H9 (cell line): ENCODE measurements at regions not wholly inside any gene's neighbourhood (a gene's known extent, or its start where the extent isn't known, plus 50 kb on each side); places are given as distances from the start of the nearest gene placed in this dataset.

Source experiments
- DNase-seq: peaks from one replicate; pipeline ENCODE4 v3.0.0-alpha.2; 2017
- H2AFZ ChIP-seq: one replicate; pipeline ENCODE4 v1.6.1; 2013; ENCODE audit warnings: mild to moderate bottlenecking, low read length, control low read depth, moderate library complexity
- H2AK5ac ChIP-seq: 2 replicates; pipeline ENCODE4 v1.6.1; 2013; ENCODE audit warnings: low read length, control low read depth, mixed read lengths; ENCODE audit not compliant: insufficient read length
- H2BK120ac ChIP-seq: one replicate; pipeline ENCODE4 v1.6.1; 2013; ENCODE audit warnings: low read depth, mild to moderate bottlenecking, low read length, control low read depth, inconsistent platforms; ENCODE audit not compliant: poor library complexity, severe bottlenecking
- H2BK12ac ChIP-seq: 2 replicates; pipeline ENCODE4 v1.6.1; 2013; ENCODE audit warnings: low read length, control low read depth, mixed read lengths, low read depth; ENCODE audit not compliant: insufficient read length
- H2BK15ac ChIP-seq: 2 replicates; pipeline ENCODE4 v1.6.1; 2013; ENCODE audit warnings: low read depth, low read length, control low read depth
- H2BK20ac ChIP-seq: one replicate; pipeline ENCODE4 v1.6.1; 2013; ENCODE audit warnings: low read depth, mild to moderate bottlenecking, low read length, control low read depth, inconsistent platforms; ENCODE audit not compliant: poor library complexity, severe bottlenecking
- H2BK5ac ChIP-seq: 2 replicates; pipeline ENCODE4 v1.6.1; 2013; ENCODE audit warnings: low read length, control low read depth, mixed read lengths; ENCODE audit not compliant: insufficient read length
- H3K14ac ChIP-seq: 2 replicates; pipeline ENCODE4 v1.6.1; 2013; ENCODE audit warnings: low read length, control low read depth; ENCODE audit not compliant: insufficient read depth
- H3K18ac ChIP-seq: 2 replicates; pipeline ENCODE4 v1.6.1; 2013; ENCODE audit warnings: low read depth, mild to moderate bottlenecking, mixed read lengths, low read length, control low read depth; ENCODE audit not compliant: insufficient read length
- H3K23ac ChIP-seq: 2 replicates; pipeline ENCODE4 v1.6.1; 2013; ENCODE audit warnings: low read length, control low read depth, mixed read lengths, low read depth; ENCODE audit not compliant: insufficient read length
- H3K23me2 ChIP-seq: 2 replicates; pipeline ENCODE4 v1.6.1; 2013; ENCODE audit warnings: low read depth, mild to moderate bottlenecking, mixed read lengths, low read length, control low read depth; ENCODE audit not compliant: insufficient read length, poor library complexity, severe bottlenecking
- H3K27ac ChIP-seq: 2 replicates; pipeline ENCODE4 v1.5.1; 2013; ENCODE audit warnings: low read length, control low read depth, mixed read lengths, low read depth; ENCODE audit not compliant: insufficient read length
- H3K27me3 ChIP-seq: 2 replicates; pipeline ENCODE4 v1.6.1; 2013; ENCODE audit warnings: low read length, control low read depth, inconsistent platforms; ENCODE audit not compliant: insufficient read depth
- H3K4ac ChIP-seq: 2 replicates; pipeline ENCODE4 v1.6.1; 2013; ENCODE audit warnings: low read depth, mild to moderate bottlenecking, control low read depth, inconsistent platforms, low read length, moderate library complexity
- H3K4me1 ChIP-seq: 2 replicates; pipeline ENCODE4 v1.6.1; 2013; ENCODE audit warnings: low read length, control low read depth, inconsistent platforms; ENCODE audit not compliant: insufficient read depth
- H3K4me2 ChIP-seq: 2 replicates; pipeline ENCODE4 v1.6.1; 2013; ENCODE audit warnings: low read length, control low read depth, mixed read lengths; ENCODE audit not compliant: insufficient read length, insufficient read depth
- H3K56ac ChIP-seq: 2 replicates; pipeline ENCODE4 v1.6.1; 2013; ENCODE audit warnings: low read depth, mild to moderate bottlenecking, mixed read lengths, low read length, control low read depth; ENCODE audit not compliant: insufficient read length
- H3K79me1 ChIP-seq: 2 replicates; pipeline ENCODE4 v1.6.1; 2013; ENCODE audit warnings: low read depth, mild to moderate bottlenecking, moderate library complexity, low read length, control low read depth, inconsistent platforms; ENCODE audit not compliant: insufficient read depth, poor library complexity, severe bottlenecking
- H3K79me2 ChIP-seq: 2 replicates; pipeline ENCODE4 v1.6.1; 2013; ENCODE audit warnings: low read length, control low read depth, inconsistent platforms; ENCODE audit not compliant: insufficient read depth
- H3K9ac ChIP-seq: 2 replicates; pipeline ENCODE4 v1.6.1; 2013; ENCODE audit warnings: low read length, control low read depth, mixed read lengths; ENCODE audit not compliant: insufficient read length; ENCODE audit errors: extremely low read depth
- H3K9me3 ChIP-seq: one replicate; pipeline ENCODE4 v1.6.1; 2013; ENCODE audit warnings: low read depth, low read length, inconsistent platforms; ENCODE audit not compliant: control insufficient read depth
- H3T11ph ChIP-seq: one replicate; pipeline ENCODE4 v1.6.1; 2013; ENCODE audit warnings: mild to moderate bottlenecking, low read length, control low read depth, inconsistent platforms
- H4K20me1 ChIP-seq: one replicate; pipeline ENCODE4 v1.6.1; 2013; ENCODE audit not compliant: control insufficient read depth, insufficient read length, insufficient read depth
- H4K5ac ChIP-seq: 2 replicates; pipeline ENCODE4 v1.6.1; 2013; ENCODE audit warnings: low read depth, mild to moderate bottlenecking, mixed read lengths, low read length, control low read depth; ENCODE audit not compliant: insufficient read length
- H4K8ac ChIP-seq: replicated peaks from 2 replicates; pipeline ENCODE4 v1.6.1; 2013; ENCODE audit warnings: low read length, control low read depth, mixed read lengths, low read depth; ENCODE audit not compliant: insufficient read length
- H4K91ac ChIP-seq: 2 replicates; pipeline ENCODE4 v1.6.1; 2013; ENCODE audit warnings: low read depth, mild to moderate bottlenecking, moderate library complexity, mixed read lengths, low read length, control low read depth; ENCODE audit not compliant: insufficient read length
- H3K27ac Mint-ChIP-seq, 3 experiments: 2 replicates in 2 of 3; 3 replicates in 1 of 3; pipeline ENCODE4 v1.8.0; 2020 to 2021; ENCODE audit warnings: mixed read lengths in 3 of 3, mild to moderate bottlenecking in 1 of 3, moderate library complexity in 1 of 3
- H3K27me3 Mint-ChIP-seq: 2 replicates; pipeline ENCODE4 v1.8.0; 2021; ENCODE audit warnings: low read depth, mild to moderate bottlenecking, moderate library complexity, mixed read lengths
- H3K36me3 Mint-ChIP-seq, 3 experiments: 2 replicates in 2 of 3; 3 replicates in 1 of 3; pipeline ENCODE4 v1.8.0; 2020 to 2021; ENCODE audit warnings: low read depth in 3 of 3, mixed read lengths in 3 of 3; ENCODE audit not compliant: insufficient read depth in 1 of 3
- H3K4me1 Mint-ChIP-seq, 2 experiments: 2 replicates each; pipeline ENCODE4 v1.8.0; 2020; ENCODE audit warnings: mixed read lengths in 2 of 2
- H3K4me3 Mint-ChIP-seq, 2 experiments: 2 replicates in 1 of 2; 3 replicates in 1 of 2; pipeline ENCODE4 v1.8.0; 2020 to 2021; ENCODE audit warnings: mild to moderate bottlenecking in 2 of 2, mixed read lengths in 2 of 2, moderate library complexity in 1 of 2
- H3K9me3 Mint-ChIP-seq, 2 experiments: 2 replicates in 1 of 2; 3 replicates in 1 of 2; pipeline ENCODE4 v1.8.0; 2020; ENCODE audit warnings: mild to moderate bottlenecking in 2 of 2, mixed read lengths in 2 of 2, moderate library complexity in 1 of 2
- CTCF ChIP-seq: fragments of 200-600 bp; sonication (generic); conservative IDR thresholded peaks from 3 replicates; pipeline ENCODE4 v1.8.0; 2021; ENCODE audit warnings: antibody characterized with exemption, mild to moderate bottlenecking
- WGBS: extraction: QIAGEN DNeasy Blood & Tissue Kit; methylation state at CpG from one replicate; pipeline ENCODE4 v1.1.7; 2013; ENCODE audit warnings: missing lambda C conversion rate, low lambda C conversion rate, mixed read lengths; ENCODE audit not compliant: insufficient read length; ENCODE audit errors: extremely low coverage; 5-methylcytosine and 5-hydroxymethylcytosine counted together

- H3K4me2 ChIP-seq, result no peak overlapping the region
- no peaks in the 10 kb centered on the region for H3K79me1 ChIP-seq
- no peaks in the 10 kb centered on the region for H3K27me3 ChIP-seq
- Mint-ChIP-seq H3K27ac (no peak overlapping the region), H3K36me3 (no peaks in the 10 kb centered on the region; a peak in 1 of 7 replicates), H3K4me1 (peaks cover 16 to 17% of the 10 kb centered on the region in 2 experiments), H3K9me3 (peaks cover 0 to 3% of the 10 kb centered on the region in 2 experiments; a peak in 1 of 5 replicates), H3K4me3 (no peak overlapping the region), H3K27me3 (no peaks in the 10 kb centered on the region; the same call in 1 of the 2 replicates)
- no peak overlapping the region for H2AFZ ChIP-seq
- no peaks in the 10 kb centered on the region for H4K20me1 ChIP-seq
- H3K14ac ChIP-seq, result no peak overlapping the region
- H3K79me2 ChIP-seq, result no peaks in the 10 kb centered on the region
- no peak overlapping the region for H3K9ac ChIP-seq
- no peak overlapping the region for H2BK15ac ChIP-seq
- H2BK120ac ChIP-seq, result no peak overlapping the region
- no peaks in the 10 kb centered on the region for H3K9me3 ChIP-seq
- H2BK12ac ChIP-seq, result no peak overlapping the region
- H3K23me2 ChIP-seq, result no peaks in the 10 kb centered on the region
- no peak overlapping the region for H4K8ac ChIP-seq
- H3K23ac ChIP-seq, result no peak overlapping the region
- no peak overlapping the region for H4K91ac ChIP-seq
- H2BK5ac ChIP-seq, result no peak overlapping the region
- no peak overlapping the region for H3K18ac ChIP-seq
- no peak overlapping the region for H3K4ac ChIP-seq
- no peak for DNase-seq
- H3K56ac ChIP-seq, result no peak overlapping the region
- no peak for TF ChIP-seq CTCF
- no peak overlapping the region for H4K5ac ChIP-seq
- H2AK5ac ChIP-seq, result no peak overlapping the region
- WGBS, result no CpG with 5 or more reads among the region's 3 CpGs
- H3K4me1 ChIP-seq, result no peaks in the 10 kb centered on the region
- no peak overlapping the region for H3K27ac ChIP-seq
- no peak overlapping the region for H3T11ph ChIP-seq
- H2BK20ac ChIP-seq, result no peak overlapping the region
Measured at GRCh38 chr7:21367081-21367480, 60.8 kb upstream of the SP4 start.
